Stimulated activated CD8-positive, alpha-beta memory T cell treated with anti-CD3 and anti-CD28 coated beads, Interleukin-4, amount 100 ng/mL, for 24 hours (primary cell): ENCODE measurements at regions not wholly inside any gene's neighbourhood (a gene's known extent, or its start where the extent isn't known, plus 50 kb on each side); places are given as distances from the start of the nearest gene placed in this dataset.
A peak's percentile ranks its signal among the peaks of the same experiment; 100 is the strongest.

Experiments used
- DNase-seq: peaks from one replicate; pipeline ENCODE4 v3.0.0-alpha.2; 2020; ENCODE audit warnings: low read depth

- no peak for DNase-seq
Observed at GRCh38 chr4:152112887-152113286, 352.1 kb upstream of the GATB start.

GRCh38 chr4:152112190-152112589 lies 351.4 kb upstream of the GATB start:
- DNase-seq = no peak

GRCh38 chr4:152110780-152111179 lies 350.0 kb upstream of the GATB start:
- DNase-seq = no peak

GRCh38 chr4:152109531-152110509 lies 349.0 kb upstream of the GATB start:
- no peak for DNase-seq

GRCh38 chr4:152107736-152108500 lies 347.1 kb upstream of the GATB start:
- no peak for DNase-seq

- no peak for DNase-seq
Observed at GRCh38 chr4:152106781-152107321, 346.0 kb upstream of the GATB start.

- no peak for DNase-seq
Observed at GRCh38 chr4:152106113-152106763, 345.4 kb upstream of the GATB start.

GRCh38 chr4:152104901-152105357 lies 344.1 kb upstream of the GATB start:
- no peak for DNase-seq

- DNase-seq = no peak
Observed at GRCh38 chr4:152104356-152104755, 343.5 kb upstream of the GATB start.

- no peak for DNase-seq
Observed at GRCh38 chr4:152103181-152103901, 342.5 kb upstream of the GATB start.

- no peak for DNase-seq
Observed at GRCh38 chr4:152102436-152103000, 341.7 kb upstream of the GATB start.

GRCh38 chr4:152101556-152102435 lies 341.0 kb upstream of the GATB start:
- DNase-seq = no peak

- peak; percentile 39 for DNase-seq
Observed at GRCh38 chr4:152100379-152101201, 339.8 kb upstream of the GATB start.

- DNase-seq = no peak
Observed at GRCh38 chr4:152099981-152100378, 339.2 kb upstream of the GATB start.

- no peak for DNase-seq
Observed at GRCh38 chr4:152099555-152099954, 338.7 kb upstream of the GATB start.

- DNase-seq = no peak
Observed at GRCh38 chr4:152099061-152099425, 338.2 kb upstream of the GATB start.

- DNase-seq = no peak
Observed at GRCh38 chr4:152098365-152099060, 337.7 kb upstream of the GATB start.

- no peak for DNase-seq
Observed at GRCh38 chr4:152097371-152097770, 336.6 kb upstream of the GATB start.

GRCh38 chr4:152095701-152096070 lies 334.9 kb upstream of the GATB start:
- no peak for DNase-seq
